ENCODE measurements at regions not wholly inside any gene's neighbourhood (a gene's known extent, or its start where the extent isn't known, plus 50 kb on each side); places are given as distances from the start of the nearest gene placed in this dataset.

- TF ChIP-seq, protein P1, sequence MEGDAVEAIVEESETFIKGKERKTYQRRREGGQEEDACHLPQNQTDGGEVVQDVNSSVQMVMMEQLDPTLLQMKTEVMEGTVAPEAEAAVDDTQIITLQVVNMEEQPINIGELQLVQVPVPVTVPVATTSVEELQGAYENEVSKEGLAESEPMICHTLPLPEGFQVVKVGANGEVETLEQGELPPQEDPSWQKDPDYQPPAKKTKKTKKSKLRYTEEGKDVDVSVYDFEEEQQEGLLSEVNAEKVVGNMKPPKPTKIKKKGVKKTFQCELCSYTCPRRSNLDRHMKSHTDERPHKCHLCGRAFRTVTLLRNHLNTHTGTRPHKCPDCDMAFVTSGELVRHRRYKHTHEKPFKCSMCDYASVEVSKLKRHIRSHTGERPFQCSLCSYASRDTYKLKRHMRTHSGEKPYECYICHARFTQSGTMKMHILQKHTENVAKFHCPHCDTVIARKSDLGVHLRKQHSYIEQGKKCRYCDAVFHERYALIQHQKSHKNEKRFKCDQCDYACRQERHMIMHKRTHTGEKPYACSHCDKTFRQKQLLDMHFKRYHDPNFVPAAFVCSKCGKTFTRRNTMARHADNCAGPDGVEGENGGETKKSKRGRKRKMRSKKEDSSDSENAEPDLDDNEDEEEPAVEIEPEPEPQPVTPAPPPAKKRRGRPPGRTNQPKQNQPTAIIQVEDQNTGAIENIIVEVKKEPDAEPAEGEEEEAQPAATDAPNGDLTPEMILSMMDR (IDR thresholded peaks at IDR 0.05), result no peak
- TF ChIP-seq POLR2A (IDR thresholded peaks at IDR 0.05) (no peak), POLR2AphosphoS5 (IDR thresholded peaks at IDR 0.05) (no peak)
Measured at GRCh38 chr20:12229891-12230290, 312.2 kb downstream of the BTBD3 start.

Data from upper lobe of left lung (tissue), 4 donors.